ENCODE measurements at regions not wholly inside any gene's neighbourhood (a gene's known extent, or its start where the extent isn't known, plus 50 kb on each side); places are given as distances from the start of the nearest gene placed in this dataset.

DNA sequence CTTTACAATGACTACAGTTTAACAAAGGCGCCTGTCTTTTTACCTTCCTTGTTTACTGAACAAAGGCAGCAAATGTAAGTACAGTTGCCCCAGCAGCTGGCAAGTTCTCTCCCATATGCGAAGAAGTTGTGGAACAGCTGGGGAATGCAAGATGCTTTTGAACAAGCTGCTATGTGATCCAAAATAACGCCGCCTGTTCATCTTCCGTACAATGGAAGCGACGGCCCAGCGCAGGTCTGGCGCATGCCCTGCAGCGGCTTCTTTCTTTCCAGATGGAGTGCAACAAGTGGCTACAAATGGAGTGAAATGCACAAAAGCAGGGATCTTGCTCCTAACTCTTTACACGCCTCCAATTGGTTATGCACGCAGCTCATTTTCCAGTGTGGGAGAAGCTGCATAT, 97.0 kb upstream of the SVIL start:
- Histone ChIP-seq H3K27me3 (replicated peaks; ENCODE audit: insufficient read depth, low read depth, low read length, poor library complexity) (no peaks in the 10 kb centered on the region), H3K9me3 (ENCODE audit: low read depth, low read length, poor library complexity, severe bottlenecking) (no peaks in the 10 kb centered on the region), H3K4me1 (ENCODE audit: insufficient read depth, low read length, poor library complexity, severe bottlenecking) (no peaks in the 10 kb centered on the region), H3K4me3 (ENCODE audit: low read depth, low read length, poor library complexity, severe bottlenecking) (no peak overlapping the region), H3K36me3 (ENCODE audit: insufficient read depth, low read length, poor library complexity, severe bottlenecking) (no peaks in the 10 kb centered on the region), H3K27ac (ENCODE audit: low read depth, low read length, poor library complexity, severe bottlenecking) (no peak overlapping the region)
- ChIA-PET POLR2A (ENCODE audit: low non-redundant PET) (no interaction called here), CTCF (no interaction called here)
- no peak for TF ChIP-seq EZH2 (IDR thresholded peaks at IDR 0.05; ENCODE audit: borderline replicate concordance, low read depth, low read length, poor library complexity, severe bottlenecking)
- TF ChIP-seq, protein P1, sequence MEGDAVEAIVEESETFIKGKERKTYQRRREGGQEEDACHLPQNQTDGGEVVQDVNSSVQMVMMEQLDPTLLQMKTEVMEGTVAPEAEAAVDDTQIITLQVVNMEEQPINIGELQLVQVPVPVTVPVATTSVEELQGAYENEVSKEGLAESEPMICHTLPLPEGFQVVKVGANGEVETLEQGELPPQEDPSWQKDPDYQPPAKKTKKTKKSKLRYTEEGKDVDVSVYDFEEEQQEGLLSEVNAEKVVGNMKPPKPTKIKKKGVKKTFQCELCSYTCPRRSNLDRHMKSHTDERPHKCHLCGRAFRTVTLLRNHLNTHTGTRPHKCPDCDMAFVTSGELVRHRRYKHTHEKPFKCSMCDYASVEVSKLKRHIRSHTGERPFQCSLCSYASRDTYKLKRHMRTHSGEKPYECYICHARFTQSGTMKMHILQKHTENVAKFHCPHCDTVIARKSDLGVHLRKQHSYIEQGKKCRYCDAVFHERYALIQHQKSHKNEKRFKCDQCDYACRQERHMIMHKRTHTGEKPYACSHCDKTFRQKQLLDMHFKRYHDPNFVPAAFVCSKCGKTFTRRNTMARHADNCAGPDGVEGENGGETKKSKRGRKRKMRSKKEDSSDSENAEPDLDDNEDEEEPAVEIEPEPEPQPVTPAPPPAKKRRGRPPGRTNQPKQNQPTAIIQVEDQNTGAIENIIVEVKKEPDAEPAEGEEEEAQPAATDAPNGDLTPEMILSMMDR (conservative IDR thresholded peaks at IDR 0.05; ENCODE audit: low read depth, low read length), result no peak
- BruUV-seq (replicated peaks), result no TSS peak
- intact Hi-C loops (cut with micrococcal nuclease; ENCODE audit: unreplicated experiment), result loop anchor here (10.0 kb wide), 1 partner anchor 217 kb away; no protein-coding TSS in a partner anchor
- DNase-seq (ENCODE audit: low spot score), result no peak

DNA sequence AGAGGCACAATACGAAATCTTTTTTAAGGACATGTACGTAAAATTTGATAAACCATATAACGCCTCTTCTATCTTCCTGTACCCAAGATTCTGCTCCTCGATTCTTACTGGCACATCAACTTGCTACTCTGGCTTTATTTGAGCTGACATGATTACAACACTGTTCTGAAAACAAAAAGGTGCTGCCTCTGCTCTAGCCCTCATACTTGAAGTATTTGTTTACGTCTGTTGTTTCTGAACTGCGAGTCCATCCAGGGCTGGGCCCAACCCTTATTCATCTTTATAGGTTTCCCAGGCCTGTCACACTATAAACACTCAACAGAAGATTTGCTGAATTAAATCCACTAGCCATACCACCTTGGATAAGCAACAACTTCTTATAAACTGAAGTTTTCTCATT, 96.2 kb upstream of the SVIL start:
- Histone ChIP-seq H3K27me3 (replicated peaks; ENCODE audit: insufficient read depth, low read depth, low read length, poor library complexity) (no peaks in the 10 kb centered on the region), H3K27ac (ENCODE audit: low read depth, low read length, poor library complexity, severe bottlenecking) (no peak overlapping the region), H3K4me3 (ENCODE audit: low read depth, low read length, poor library complexity, severe bottlenecking) (no peak overlapping the region), H3K4me1 (ENCODE audit: insufficient read depth, low read length, poor library complexity, severe bottlenecking) (no peaks in the 10 kb centered on the region), H3K9me3 (ENCODE audit: low read depth, low read length, poor library complexity, severe bottlenecking) (no peaks in the 10 kb centered on the region), H3K36me3 (ENCODE audit: insufficient read depth, low read length, poor library complexity, severe bottlenecking) (no peaks in the 10 kb centered on the region)
- DNase-seq (ENCODE audit: low spot score), result no peak
- CTCF ChIA-PET, result no interaction called here
- intact Hi-C loops (cut with micrococcal nuclease; ENCODE audit: unreplicated experiment), result loop anchor here (10.0 kb wide), 1 partner anchor 216 kb away; no protein-coding TSS in a partner anchor
- TF ChIP-seq EZH2 (IDR thresholded peaks at IDR 0.05; ENCODE audit: borderline replicate concordance, low read depth, low read length, poor library complexity, severe bottlenecking), result no peak
- TF ChIP-seq, protein P1 (conservative IDR thresholded peaks at IDR 0.05; ENCODE audit: low read depth, low read length), result no peak
- BruUV-seq (replicated peaks), result no TSS peak
- POLR2A ChIA-PET (ENCODE audit: low non-redundant PET), result no interaction called here

DNA sequence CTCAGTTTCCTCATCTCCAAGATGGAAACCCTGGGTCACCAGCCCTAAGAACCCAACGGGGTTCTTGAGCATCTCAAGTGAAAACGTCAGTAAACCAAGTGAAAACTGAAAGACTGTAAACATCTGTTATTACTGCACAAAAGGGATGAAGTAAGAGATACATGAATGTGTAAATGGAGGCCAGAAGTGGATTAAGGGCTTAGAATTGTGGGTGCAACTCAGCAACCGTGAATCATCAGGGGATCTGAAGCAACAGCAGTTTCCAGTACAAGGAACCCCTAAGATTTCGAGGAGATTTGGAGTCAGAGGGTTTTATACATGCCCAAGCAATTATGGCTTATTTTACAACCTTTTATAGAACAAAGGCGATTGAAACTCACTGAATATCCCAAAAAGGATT, 95.7 kb upstream of the SVIL start:
- POLR2A ChIA-PET (ENCODE audit: low non-redundant PET), result no interaction called here
- no peak for TF ChIP-seq EZH2 (IDR thresholded peaks at IDR 0.05; ENCODE audit: borderline replicate concordance, low read depth, low read length, poor library complexity, severe bottlenecking)
- TF ChIP-seq, protein P1 (conservative IDR thresholded peaks at IDR 0.05; ENCODE audit: low read depth, low read length), result no peak
- intact Hi-C loops (cut with micrococcal nuclease; ENCODE audit: unreplicated experiment), result loop anchor here (10.0 kb wide), 1 partner anchor 216 kb away; no protein-coding TSS in a partner anchor
- Histone ChIP-seq H3K4me3 (ENCODE audit: low read depth, low read length, poor library complexity, severe bottlenecking) (no peak overlapping the region), H3K27ac (ENCODE audit: low read depth, low read length, poor library complexity, severe bottlenecking) (no peak overlapping the region), H3K36me3 (ENCODE audit: insufficient read depth, low read length, poor library complexity, severe bottlenecking) (no peaks in the 10 kb centered on the region), H3K9me3 (ENCODE audit: low read depth, low read length, poor library complexity, severe bottlenecking) (no peaks in the 10 kb centered on the region), H3K27me3 (replicated peaks; ENCODE audit: insufficient read depth, low read depth, low read length, poor library complexity) (no peaks in the 10 kb centered on the region), H3K4me1 (ENCODE audit: insufficient read depth, low read length, poor library complexity, severe bottlenecking) (no peaks in the 10 kb centered on the region)
- no peak for DNase-seq (ENCODE audit: low spot score)
- CTCF ChIA-PET, result no interaction called here
- no TSS peak for BruUV-seq (replicated peaks)

All from A673 (cell line).